Motor neuron (in vitro differentiated cells): ENCODE measurements at regions not wholly inside any gene's neighbourhood (a gene's known extent, or its start where the extent isn't known, plus 50 kb on each side); places are given as distances from the start of the nearest gene placed in this dataset.
A peak's percentile ranks its signal among the peaks of the same experiment; 100 is the strongest.

Experiments
- ATAC-seq, 8 experiments: fragments of 200-7000 bp; cut with Tn5 transposase; replicated peaks in 6 of 8; 2 replicates each; pipeline ENCODE4 v1.8.0; 2021; ENCODE audit warnings: mild to moderate bottlenecking in 8 of 8, moderate library complexity in 8 of 8
- H3K27ac ChIP-seq, 2 donors: fragments of 250-450 bp; sonication (Bioruptor Pico); 2 replicates each; pipeline ENCODE4 v1.9.0; 2021; ENCODE audit warnings: antibody characterized with exemption in 2 of 2, mild to moderate bottlenecking in 2 of 2, moderate library complexity in 1 of 2
- H3K4me1 ChIP-seq, 2 donors: fragments of 250-450 bp; sonication (Bioruptor Pico); replicated peaks in 1 of 2; 2 replicates each; pipeline ENCODE4 v1.6.1; 2021; ENCODE audit warnings: antibody characterized with exemption in 2 of 2, mild to moderate bottlenecking in 2 of 2, moderate library complexity in 1 of 2
- H3K4me3 ChIP-seq, 5 donors: fragments of 250-450 bp; sonication (Bioruptor Pico); 2 replicates each; pipeline ENCODE4 v1.9.0; 2021; ENCODE audit warnings: antibody characterized with exemption in 5 of 5, mild to moderate bottlenecking in 5 of 5, moderate library complexity in 4 of 5
- WGBS, 10 experiments: fragments of 450-650 bp; shearing (Covaris generic); methylation state at CpG; one replicate each; pipeline ENCODE4 v1.0.0; 2022; 5-methylcytosine and 5-hydroxymethylcytosine counted together
- in situ Hi-C, 9 experiments: fragments of 400-800 bp; cut with MboI; loops; one replicate each; pipeline ENCODE4 v1.15.0; 2021; ENCODE audit warnings: low sequenced_read_pairs in 9 of 9, low pct_unique_long_range_greater_than_20kb in 2 of 9; ENCODE audit not compliant: unreplicated experiment in 9 of 9

DNA sequence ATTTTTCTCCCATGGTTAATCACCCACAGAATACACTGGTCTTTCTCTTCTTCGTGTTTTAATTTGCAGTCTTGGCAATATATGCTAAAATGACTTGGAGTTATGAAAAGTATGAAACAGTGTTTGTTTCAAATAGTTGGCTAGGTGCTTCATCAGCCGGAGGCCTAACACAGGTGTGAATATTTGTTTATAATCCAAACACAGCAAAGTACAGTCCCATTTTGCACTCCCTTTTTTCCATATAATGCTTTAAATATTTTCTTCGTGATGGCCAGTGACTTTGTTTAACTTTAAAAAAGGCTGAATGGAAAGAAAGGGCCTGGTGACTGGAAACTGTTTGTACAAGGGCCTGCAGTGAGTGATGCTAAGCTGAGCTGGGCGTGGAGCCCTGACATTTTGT lies 219.7 kb upstream of the LRIG1 start:
- H3K4me3 ChIP-seq = no peak overlapping the region
- in situ Hi-C loops = no loop called here
- H3K27ac ChIP-seq = no peak overlapping the region
- peaks cover 0 to 6% of the 10 kb centered on the region in 2 donors for H3K4me1 ChIP-seq
- ATAC-seq = no peak
- 42 to 100% (median 84%) methylated on average over 1 to 4 of the region's 4 CpGs for WGBS, 10 experiments

DNA sequence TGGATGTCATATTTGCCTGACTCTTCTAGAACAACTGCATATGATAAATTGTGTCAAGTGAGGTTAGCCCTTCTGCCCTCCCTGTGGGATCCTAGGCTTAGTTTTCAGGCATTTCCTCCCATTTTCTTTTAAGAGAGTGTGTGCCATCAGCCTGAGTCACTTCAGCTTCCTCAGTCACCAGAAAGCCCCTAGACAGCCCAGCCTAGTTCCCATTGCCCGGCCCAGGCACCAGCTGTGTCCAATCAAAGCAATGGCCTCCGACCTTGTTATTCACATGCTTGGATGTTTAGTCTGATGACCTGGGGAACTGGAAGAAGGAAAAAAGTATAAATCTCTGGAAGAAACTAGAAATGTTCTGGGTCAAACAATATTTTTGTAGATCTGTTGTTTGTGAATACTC lies 221.9 kb upstream of the LRIG1 start:
- Histone ChIP-seq H3K4me3 (no peak overlapping the region), H3K27ac (no peak overlapping the region), H3K4me1 (peaks cover 0 to 6% of the 10 kb centered on the region in 2 donors)
- peak in 3 of 8 experiments; percentile 26 to 80 (median 64) for ATAC-seq
- whole genome bisulfite sequencing, 10 experiments = 0 to 100% (median 32%) methylated on average over 1 to 2 of the region's 2 CpGs; no CpG with 5 or more reads in 2 of the 10 experiments
- in situ Hi-C loops = no loop called here

DNA sequence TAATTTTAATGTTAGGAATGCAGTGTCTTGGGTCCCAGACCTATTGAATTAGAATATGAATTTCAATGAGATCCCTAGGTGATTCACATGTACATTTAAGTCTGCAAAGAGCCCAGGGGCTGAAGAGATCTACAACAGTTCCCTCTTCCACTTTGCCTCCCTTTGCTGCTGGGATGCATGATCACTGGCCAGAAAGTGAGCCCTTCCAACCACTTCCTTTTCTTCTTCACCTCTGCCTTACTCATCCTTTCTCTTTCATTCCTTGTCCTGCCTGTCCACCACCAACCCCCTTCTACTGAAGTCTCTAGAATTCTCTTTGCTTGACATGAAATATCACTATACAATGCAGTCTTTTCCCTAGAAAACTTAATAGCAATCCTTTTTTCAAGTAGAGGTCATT lies 222.4 kb upstream of the LRIG1 start:
- Histone ChIP-seq H3K27ac (no peak overlapping the region), H3K4me3 (no peak overlapping the region), H3K4me1 (peaks cover 0 to 6% of the 10 kb centered on the region in 2 donors)
- in situ Hi-C loops = no loop called here
- no peak for ATAC-seq

DNA sequence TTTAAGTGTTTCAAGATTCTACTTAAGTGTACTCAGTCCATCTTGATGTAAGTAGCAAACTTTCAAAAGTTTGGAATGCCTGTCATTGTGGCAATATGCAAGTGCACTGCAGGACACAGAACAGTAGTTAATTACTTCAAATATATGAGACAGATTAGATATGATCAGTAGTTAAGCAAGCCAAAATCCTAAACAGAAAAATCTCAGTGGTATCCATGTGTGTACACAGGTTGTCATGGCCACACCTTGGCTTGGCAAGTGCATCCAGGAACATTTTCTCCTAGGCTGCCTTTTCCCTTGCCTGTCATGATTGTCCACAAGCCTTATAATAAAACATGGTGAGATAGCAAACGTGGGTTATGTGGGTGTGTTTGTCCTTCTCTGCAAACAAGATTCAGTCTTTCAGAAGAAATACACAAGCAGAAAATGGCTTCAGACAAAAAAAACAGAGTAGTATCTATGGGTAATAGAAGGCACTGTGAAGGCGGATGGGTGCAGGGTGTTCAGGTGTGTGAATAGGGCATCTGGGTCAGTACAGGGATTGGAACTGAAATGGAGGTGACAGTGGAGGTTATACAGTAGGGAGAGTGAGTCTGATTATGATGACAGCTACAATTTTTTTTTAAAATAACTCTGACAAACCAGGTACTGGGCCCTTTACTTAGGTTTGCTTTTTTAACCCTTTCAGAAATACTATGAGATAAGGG lies 229.0 kb upstream of the LRIG1 start:
- Histone ChIP-seq H3K4me3 (no peak overlapping the region), H3K27ac (no peak overlapping the region), H3K4me1 (no peaks in the 10 kb centered on the region)
- WGBS, 10 experiments = 29 to 83% (median 68%) methylated on average over 1 to 2 of the region's 2 CpGs; no CpG with 5 or more reads in 3 of the 10 experiments
- peak in 1 of 8 experiments; percentile 92 for ATAC-seq
- in situ Hi-C loops = no loop called here

DNA sequence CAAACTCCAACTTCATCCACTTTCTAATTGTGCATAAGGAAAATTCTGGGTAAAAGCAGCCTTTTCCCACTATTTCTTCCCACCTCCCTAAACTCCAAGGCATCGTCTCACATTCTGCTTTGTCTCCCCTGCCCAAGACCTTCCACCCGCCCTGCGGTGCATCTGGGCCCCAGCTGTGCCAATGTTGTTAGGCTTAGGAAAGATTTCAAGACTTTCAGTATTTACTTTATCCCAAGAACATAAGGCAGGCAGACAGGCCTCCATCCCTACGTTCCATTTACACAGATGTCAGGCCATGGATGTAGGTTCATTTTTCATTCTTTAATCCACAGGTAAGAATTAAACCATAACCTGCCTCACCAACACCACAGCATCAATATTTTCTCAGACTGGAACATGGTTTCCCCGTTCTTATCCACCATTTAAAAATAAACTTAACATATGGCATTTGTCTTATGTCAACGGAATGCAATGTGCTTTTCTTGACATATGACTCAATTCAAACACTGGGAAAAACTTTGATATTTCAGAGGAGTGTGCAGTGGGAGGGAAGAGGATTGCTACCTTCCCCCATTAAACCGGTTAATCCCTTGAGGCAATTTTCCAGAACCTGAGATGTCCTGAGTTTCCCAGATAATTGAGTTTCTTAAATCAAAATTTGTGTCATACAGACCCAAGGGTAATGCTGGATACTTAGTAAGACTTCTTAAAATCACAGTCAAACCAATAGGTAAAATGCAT lies 238.0 kb upstream of the LRIG1 start:
- 20 to 100% (median 87%) methylated on average over 2 to 6 of the region's 7 CpGs; no CpG with 5 or more reads in 1 of the 10 experiments for WGBS, 10 experiments
- no peak overlapping the region for H3K4me3 ChIP-seq
- no peak overlapping the region for H3K27ac ChIP-seq
- no peak for ATAC-seq
- in situ Hi-C loops = no loop called here
- H3K4me1 ChIP-seq = no peaks in the 10 kb centered on the region

DNA sequence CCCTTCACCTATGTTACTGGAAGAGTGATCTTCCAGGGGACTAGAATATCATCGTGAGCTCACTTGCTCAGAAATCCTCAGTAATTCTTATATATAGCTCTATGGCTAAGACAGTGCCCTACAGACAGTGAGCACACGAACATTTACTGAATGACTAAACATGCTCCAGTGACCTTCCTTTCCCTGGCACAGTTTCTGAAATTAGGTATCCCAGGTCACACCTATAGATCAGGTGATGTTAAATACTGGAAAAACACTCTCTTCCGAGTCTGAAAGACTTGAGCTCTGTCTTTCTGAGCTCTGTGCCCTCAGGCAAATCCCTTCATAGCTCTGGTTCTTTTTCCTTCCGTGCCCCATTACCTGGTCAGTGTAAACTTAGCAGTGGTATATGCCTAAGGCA lies 239.4 kb upstream of the LRIG1 start:
- no peaks in the 10 kb centered on the region for H3K4me1 ChIP-seq
- in situ Hi-C loops = no loop called here
- no peak overlapping the region for H3K27ac ChIP-seq
- WGBS, 10 experiments = 58 to 90% (median 82%) methylated on average over 1 to 4 of the region's 4 CpGs; no CpG with 5 or more reads in 2 of the 10 experiments
- ATAC-seq = no peak
- no peak overlapping the region for H3K4me3 ChIP-seq

DNA sequence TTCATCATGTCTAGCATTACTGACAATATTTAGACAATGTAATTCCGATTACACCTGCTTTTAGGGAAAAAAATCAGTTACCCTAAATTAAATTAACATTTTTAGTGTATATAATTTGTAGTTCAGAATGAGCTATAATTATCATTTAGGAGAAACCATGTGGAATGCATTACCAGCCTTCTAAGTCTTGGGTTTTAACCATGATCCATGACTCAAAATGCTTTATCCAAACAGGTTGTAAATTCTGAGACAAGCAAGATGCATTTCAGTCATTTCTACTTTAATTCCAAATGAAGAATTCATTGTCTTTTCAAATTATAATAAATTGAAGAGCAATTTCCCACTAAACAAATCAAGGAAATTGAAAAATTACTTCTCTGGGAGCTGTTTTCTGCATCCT lies 243.7 kb upstream of the LRIG1 start:
- no peak for ATAC-seq
- in situ Hi-C loops = no loop called here
- Histone ChIP-seq H3K27ac (no peak overlapping the region), H3K4me3 (no peak overlapping the region), H3K4me1 (peaks cover 0 to 4% of the 10 kb centered on the region in 2 donors)
- WGBS, 10 experiments = 42 to 100% (median 91%) methylated on average over 1 of the region's 1 CpG; no CpG with 5 or more reads in 1 of the 10 experiments

DNA sequence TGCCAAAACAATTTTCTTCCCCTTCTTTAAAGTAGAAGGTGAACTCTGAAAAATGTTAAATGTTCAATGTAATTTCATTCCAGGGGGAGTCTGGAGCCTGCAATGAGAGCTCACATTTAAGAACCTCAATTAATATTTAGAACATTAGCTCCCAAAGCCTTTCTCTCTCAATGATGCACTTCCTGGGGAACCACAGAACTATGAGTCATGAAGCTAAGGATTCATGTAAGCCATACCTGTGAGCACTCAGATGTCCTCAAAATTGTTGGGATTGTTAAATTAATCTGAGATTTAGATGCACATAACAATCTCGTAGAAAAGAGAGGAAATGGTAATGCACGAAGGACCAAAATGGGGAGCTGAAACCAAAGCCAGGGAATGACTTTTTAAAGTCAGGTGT lies 244.2 kb upstream of the LRIG1 start:
- 14 to 100% (median 83%) methylated on average over 1 to 2 of the region's 2 CpGs; no CpG with 5 or more reads in 3 of the 10 experiments for WGBS, 10 experiments
- Histone ChIP-seq H3K4me1 (peaks cover 0 to 4% of the 10 kb centered on the region in 2 donors), H3K4me3 (no peak overlapping the region), H3K27ac (no peak overlapping the region)
- no peak for ATAC-seq
- in situ Hi-C loops = no loop called here

DNA sequence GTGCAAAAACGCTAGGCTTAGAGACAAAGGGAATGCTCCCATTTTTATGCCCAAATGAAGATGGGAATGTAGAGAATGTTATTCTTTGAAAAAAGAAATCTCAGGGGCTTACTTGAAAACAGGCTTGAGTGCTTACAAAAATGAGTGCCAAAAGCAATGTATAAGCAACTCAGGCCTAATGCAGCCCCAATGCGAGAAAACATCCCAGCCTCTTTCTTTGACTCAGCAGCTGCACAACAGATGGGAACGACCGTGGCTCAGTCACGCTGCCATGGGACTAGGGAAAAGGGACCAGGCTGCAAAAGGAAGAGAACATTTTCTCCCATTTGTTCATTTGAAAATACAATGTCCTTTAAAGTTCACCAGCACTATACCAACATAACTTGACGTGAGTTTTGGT lies 246.4 kb upstream of the LRIG1 start:
- in situ Hi-C loops = no loop called here
- H3K4me3 ChIP-seq = no peak overlapping the region
- ATAC-seq = peak in 2 of 8 experiments; percentile 22 to 53
- no peak overlapping the region for H3K27ac ChIP-seq
- peaks cover 0 to 7% of the 10 kb centered on the region in 2 donors for H3K4me1 ChIP-seq
- 15 to 100% (median 90%) methylated on average over 1 to 6 of the region's 6 CpGs; no CpG with 5 or more reads in 1 of the 10 experiments for WGBS, 10 experiments

DNA sequence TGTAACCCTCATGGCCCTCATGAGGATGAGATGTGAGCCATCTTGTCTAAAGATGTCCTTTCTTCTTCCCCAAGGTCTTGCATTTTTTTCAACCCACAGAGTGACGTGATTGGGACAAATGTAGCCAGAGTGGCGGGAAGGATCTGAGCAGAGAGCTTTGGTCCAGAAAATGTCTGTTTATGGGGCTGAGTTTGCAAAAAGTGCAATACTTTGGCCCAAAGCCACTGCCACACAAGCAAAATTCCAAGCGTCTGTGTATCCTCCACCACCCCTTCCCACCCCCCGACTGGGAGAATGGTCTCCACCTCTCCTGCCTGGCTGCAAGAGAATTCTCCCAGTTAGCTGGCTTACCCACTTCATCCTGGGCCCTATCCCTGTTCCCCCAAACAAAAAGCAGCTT lies 246.9 kb upstream of the LRIG1 start:
- Histone ChIP-seq H3K27ac (no peak overlapping the region), H3K4me3 (no peak overlapping the region), H3K4me1 (peaks cover 0 to 7% of the 10 kb centered on the region in 2 donors)
- 0 to 100% (median 69%) methylated on average over 1 to 3 of the region's 4 CpGs; no CpG with 5 or more reads in 6 of the 10 experiments for WGBS, 10 experiments
- in situ Hi-C loops = no loop called here
- ATAC-seq = no peak

DNA sequence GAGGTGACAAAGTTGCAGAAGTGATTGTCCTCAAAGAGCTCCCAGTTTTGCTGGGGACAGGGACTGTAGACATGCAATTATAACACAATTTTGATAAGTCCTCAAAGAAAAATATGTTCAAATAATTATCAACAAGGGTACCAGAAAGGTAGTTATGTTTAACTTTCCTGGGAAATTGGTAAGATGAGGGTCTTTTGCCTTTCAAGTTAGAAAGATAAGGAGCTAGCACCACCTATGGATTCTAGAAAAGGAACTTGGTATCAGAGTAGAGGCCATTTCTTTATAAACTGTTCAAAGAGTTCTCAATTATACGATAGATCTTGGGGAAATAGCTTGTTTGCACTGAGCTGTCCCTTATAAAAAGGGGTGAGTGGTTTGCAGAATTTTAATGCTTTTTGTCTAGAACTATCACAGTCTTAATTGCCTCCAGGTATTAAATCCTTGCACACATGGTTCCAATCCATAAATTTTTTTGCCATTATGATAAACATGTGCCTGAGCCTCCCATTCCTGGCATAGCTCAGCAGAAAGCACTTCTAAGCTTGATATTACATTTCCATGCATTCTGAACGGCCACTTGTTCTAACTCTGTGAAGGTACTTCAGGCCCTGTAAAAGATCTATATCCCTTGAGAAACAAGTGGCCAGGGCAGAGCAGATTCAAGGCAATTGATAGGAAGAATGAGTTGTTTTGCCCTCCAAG lies 247.5 kb upstream of the LRIG1 start:
- 28 to 100% (median 67%) methylated on average over 1 to 2 of the region's 2 CpGs; no CpG with 5 or more reads in 3 of the 10 experiments for WGBS, 10 experiments
- peak in 3 of 8 experiments; percentile 45 to 91 (median 61) for ATAC-seq
- in situ Hi-C loops = no loop called here

DNA sequence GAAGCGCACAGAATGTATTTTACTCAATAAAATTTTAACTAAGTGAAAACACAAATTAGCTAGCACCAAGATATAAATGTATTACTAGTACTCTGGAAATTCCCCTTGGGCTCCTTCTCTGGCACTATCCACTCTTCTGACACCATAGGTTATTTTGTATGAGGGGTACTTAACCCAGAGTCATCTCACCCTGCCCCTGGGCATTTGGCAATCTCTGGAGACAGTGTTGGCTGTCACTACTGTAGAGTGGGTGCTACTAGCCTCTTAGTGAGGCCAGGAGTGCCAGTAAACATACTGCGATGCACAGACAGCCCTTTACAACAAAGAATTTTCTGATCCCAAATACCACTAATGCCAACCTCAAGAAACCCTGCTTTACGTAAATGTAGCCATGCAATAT lies 246.3 kb upstream of the KBTBD8 start:
- Histone ChIP-seq H3K4me1 (peaks cover 0 to 7% of the 10 kb centered on the region in 2 donors), H3K27ac (no peak overlapping the region), H3K4me3 (no peak overlapping the region)
- ATAC-seq = no peak
- 58 to 100% (median 92%) methylated on average over 1 to 3 of the region's 3 CpGs; no CpG with 5 or more reads in 3 of the 10 experiments for WGBS, 10 experiments
- in situ Hi-C loops = no loop called here

More for the DNA sequence above, 247.5 kb upstream of the LRIG1 start:
- H3K27ac ChIP-seq = no peak overlapping the region
- peaks cover 0 to 7% of the 10 kb centered on the region in 2 donors for H3K4me1 ChIP-seq
- H3K4me3 ChIP-seq = no peak overlapping the region

DNA sequence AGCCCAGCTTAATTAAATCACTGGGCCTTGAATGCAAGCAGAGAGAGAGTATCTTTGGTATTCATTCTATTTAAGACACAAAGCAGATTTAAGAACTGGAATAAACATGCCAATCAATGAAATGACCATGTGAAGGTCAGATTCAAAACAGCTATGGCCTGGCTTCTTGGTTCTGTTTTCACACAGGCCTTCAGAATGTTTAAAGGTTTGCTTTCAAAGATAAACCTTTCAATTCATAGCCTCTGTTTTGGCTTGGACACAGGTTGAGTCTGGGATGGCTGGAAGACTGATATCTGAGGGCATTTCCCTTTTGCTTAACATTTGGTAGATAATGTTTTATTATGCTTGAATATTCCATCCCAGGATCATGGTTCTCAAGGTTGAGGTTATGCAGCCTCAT lies 244.4 kb upstream of the KBTBD8 start:
- no peak for ATAC-seq
- H3K4me1 ChIP-seq = peaks cover 0 to 2% of the 10 kb centered on the region in 2 donors

More for the DNA sequence above, 244.4 kb upstream of the KBTBD8 start:
- Histone ChIP-seq H3K27ac (no peak overlapping the region), H3K4me3 (no peak overlapping the region)
- in situ Hi-C loops = no loop called here
